IPS-18a (cell line): ENCODE measurements at regions not wholly inside any gene's neighbourhood (a gene's known extent, or its start where the extent isn't known, plus 50 kb on each side); places are given as distances from the start of the nearest gene placed in this dataset.

Source experiments
- H3K27ac ChIP-seq: one replicate; pipeline ENCODE4 v1.5.1; 2013; ENCODE audit warnings: low read length
- H3K27me3 ChIP-seq: one replicate; pipeline ENCODE4 v1.6.1; 2013; ENCODE audit warnings: mild to moderate bottlenecking, low read length; ENCODE audit not compliant: control insufficient read depth, insufficient read depth
- H3K36me3 ChIP-seq: one replicate; pipeline ENCODE4 v1.6.1; 2013; ENCODE audit warnings: low read depth, low read length; ENCODE audit not compliant: control insufficient read depth
- H3K4me1 ChIP-seq: one replicate; pipeline ENCODE4 v1.6.1; 2013; ENCODE audit warnings: low read depth, low read length; ENCODE audit not compliant: control insufficient read depth
- H3K4me3 ChIP-seq: one replicate; pipeline ENCODE4 v1.5.1; 2013; ENCODE audit warnings: low read length
- H3K9ac ChIP-seq: one replicate; pipeline ENCODE4 v1.6.1; 2013; ENCODE audit warnings: mild to moderate bottlenecking, low read length, moderate library complexity
- H3K9me3 ChIP-seq: one replicate; pipeline ENCODE4 v1.6.1; 2013; ENCODE audit warnings: low read depth, low read length; ENCODE audit not compliant: control insufficient read depth

DNA sequence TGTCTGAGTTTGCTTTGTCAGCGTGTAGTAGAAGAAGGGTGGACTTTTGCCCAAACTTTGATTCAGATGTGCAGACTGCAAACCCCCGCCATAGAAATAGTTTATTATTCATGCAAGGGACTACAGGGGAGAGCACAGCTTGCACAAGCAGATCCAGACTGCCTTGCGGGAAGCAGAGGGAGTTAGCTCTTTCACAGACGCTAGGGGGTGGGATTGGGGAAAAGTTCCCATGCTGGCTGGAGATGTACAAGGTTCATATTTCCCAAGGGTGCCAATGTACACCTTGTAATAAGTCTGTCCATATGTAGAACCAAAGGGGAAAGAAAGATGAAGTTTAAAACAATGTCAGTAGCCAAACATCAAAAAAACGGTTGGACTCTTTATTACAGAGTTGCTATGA lies 749.7 kb upstream of the COX7C start:
- Histone ChIP-seq H3K36me3 (no peaks in the 10 kb centered on the region), H3K9ac (no peak overlapping the region), H3K9me3 (no peaks in the 10 kb centered on the region), H3K27me3 (no peaks in the 10 kb centered on the region), H3K4me3 (no peak overlapping the region), H3K4me1 (no peaks in the 10 kb centered on the region), H3K27ac (no peak overlapping the region)

DNA sequence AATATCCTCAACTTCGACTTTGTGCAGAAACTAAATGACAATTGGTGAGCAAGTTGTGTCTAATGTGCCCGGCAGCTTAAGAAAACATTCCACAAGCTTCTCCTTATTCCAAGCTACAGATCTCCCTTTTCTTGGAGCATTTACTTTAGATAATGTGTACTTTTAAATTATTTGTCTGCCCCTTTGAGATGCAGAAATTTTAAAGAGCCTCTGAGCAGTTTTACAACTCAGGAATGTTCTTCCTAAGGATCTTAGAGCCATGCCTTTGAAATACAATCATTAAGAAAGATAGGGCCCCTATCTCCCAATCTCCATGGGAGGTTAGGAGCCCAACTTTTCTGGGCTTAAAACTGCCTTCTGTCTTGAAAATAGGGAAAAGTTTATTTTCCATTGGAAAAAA lies 723.7 kb upstream of the COX7C start:
- Histone ChIP-seq H3K4me3 (no peak overlapping the region), H3K27ac (no peak overlapping the region), H3K9me3 (no peaks in the 10 kb centered on the region), H3K9ac (no peak overlapping the region), H3K36me3 (no peaks in the 10 kb centered on the region), H3K4me1 (peaks cover 20% of the 10 kb centered on the region), H3K27me3 (peaks cover 16% of the 10 kb centered on the region)

GRCh38 chr5:85896514-85896913 lies 721.2 kb upstream of the COX7C start:
- H3K36me3 ChIP-seq = no peaks in the 10 kb centered on the region

GRCh38 chr5:85906460-85906859 lies 711.3 kb upstream of the COX7C start:
- H3K36me3 ChIP-seq = no peaks in the 10 kb centered on the region
- H3K4me3 ChIP-seq = no peak overlapping the region
- no peak overlapping the region for H3K9ac ChIP-seq
- H3K27me3 ChIP-seq = no peaks in the 10 kb centered on the region
- H3K4me1 ChIP-seq = peaks cover 4% of the 10 kb centered on the region
- H3K27ac ChIP-seq = no peak overlapping the region
- H3K9me3 ChIP-seq = no peaks in the 10 kb centered on the region

More at GRCh38 chr5:85896514-85896913, 721.2 kb upstream of the COX7C start:
- no peaks in the 10 kb centered on the region for H3K9me3 ChIP-seq
- no peak overlapping the region for H3K27ac ChIP-seq
- H3K4me3 ChIP-seq = no peak overlapping the region
- peaks cover 16% of the 10 kb centered on the region for H3K27me3 ChIP-seq
- H3K9ac ChIP-seq = no peak overlapping the region
- H3K4me1 ChIP-seq = peaks cover 20% of the 10 kb centered on the region

GRCh38 chr5:85910335-85910734 lies 707.4 kb upstream of the COX7C start:
- no peak overlapping the region for H3K9ac ChIP-seq
- H3K27me3 ChIP-seq = no peaks in the 10 kb centered on the region
- H3K4me1 ChIP-seq = peaks cover 4% of the 10 kb centered on the region
- no peak overlapping the region for H3K4me3 ChIP-seq
- H3K36me3 ChIP-seq = no peaks in the 10 kb centered on the region
- no peaks in the 10 kb centered on the region for H3K9me3 ChIP-seq
- H3K27ac ChIP-seq = no peak overlapping the region

GRCh38 chr5:85920984-85921383 lies 696.8 kb upstream of the COX7C start:
- Histone ChIP-seq H3K9ac (no peak overlapping the region), H3K36me3 (no peaks in the 10 kb centered on the region), H3K4me3 (no peak overlapping the region), H3K27ac (no peak overlapping the region), H3K9me3 (no peaks in the 10 kb centered on the region), H3K27me3 (no peaks in the 10 kb centered on the region), H3K4me1 (no peaks in the 10 kb centered on the region)

- H3K36me3 ChIP-seq = no peaks in the 10 kb centered on the region
- no peak overlapping the region for H3K9ac ChIP-seq
- H3K4me3 ChIP-seq = no peak overlapping the region
- no peak overlapping the region for H3K27ac ChIP-seq
- H3K9me3 ChIP-seq = no peaks in the 10 kb centered on the region
- H3K27me3 ChIP-seq = no peaks in the 10 kb centered on the region
- no peaks in the 10 kb centered on the region for H3K4me1 ChIP-seq
These were observed 696.2 kb upstream of the COX7C start for GRCh38 chr5:85921590-85921989.

DNA sequence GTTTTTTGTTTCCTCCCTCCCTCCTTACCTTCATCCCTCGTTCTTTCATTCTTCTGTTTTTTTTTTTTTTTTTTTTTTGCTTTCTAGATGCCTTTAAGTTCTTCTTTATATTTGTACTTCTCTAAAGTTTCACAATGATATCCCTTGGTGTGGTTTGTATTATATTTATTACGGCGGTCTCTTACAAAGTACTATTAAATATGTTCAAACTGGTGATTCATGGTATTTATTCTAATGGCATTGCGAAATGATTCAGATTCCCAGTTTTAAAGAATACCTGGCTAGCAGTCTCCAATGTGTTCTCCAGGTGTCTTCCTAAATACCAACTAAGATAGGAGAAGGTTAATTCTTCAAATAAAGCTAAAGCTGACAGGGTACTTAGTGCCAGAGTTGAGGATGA lies 690.1 kb upstream of the COX7C start:
- Histone ChIP-seq H3K27ac (no peak overlapping the region), H3K9me3 (no peaks in the 10 kb centered on the region), H3K4me1 (no peaks in the 10 kb centered on the region), H3K4me3 (no peak overlapping the region), H3K27me3 (no peaks in the 10 kb centered on the region), H3K9ac (no peak overlapping the region), H3K36me3 (no peaks in the 10 kb centered on the region)

DNA sequence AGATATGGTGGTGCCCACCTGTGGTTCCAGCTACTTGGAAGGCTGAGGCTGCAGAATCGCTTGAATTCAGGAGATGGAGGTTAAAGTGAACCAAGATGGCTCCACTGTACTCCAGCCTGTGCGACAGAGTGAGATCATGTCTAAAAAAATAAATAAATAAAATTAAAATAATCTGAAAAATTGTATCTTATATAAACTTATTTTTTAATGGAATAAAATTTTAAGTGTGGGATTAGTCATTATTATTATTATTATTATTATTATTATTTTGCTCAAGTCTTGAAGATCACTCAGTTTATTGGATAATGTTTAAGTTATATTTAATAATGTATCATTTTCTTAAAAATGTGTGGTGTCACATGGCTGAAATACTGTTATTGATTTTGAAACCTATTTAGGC lies 688.0 kb upstream of the COX7C start:
- H3K9me3 ChIP-seq = no peaks in the 10 kb centered on the region
- no peak overlapping the region for H3K9ac ChIP-seq
- H3K27me3 ChIP-seq = no peaks in the 10 kb centered on the region
- H3K4me1 ChIP-seq = no peaks in the 10 kb centered on the region
- no peaks in the 10 kb centered on the region for H3K36me3 ChIP-seq
- no peak overlapping the region for H3K4me3 ChIP-seq
- no peak overlapping the region for H3K27ac ChIP-seq

GRCh38 chr5:85931220-85931619 lies 686.5 kb upstream of the COX7C start:
- H3K27me3 ChIP-seq = no peaks in the 10 kb centered on the region
- H3K9me3 ChIP-seq = no peaks in the 10 kb centered on the region
- no peak overlapping the region for H3K27ac ChIP-seq
- H3K4me3 ChIP-seq = no peak overlapping the region
- H3K4me1 ChIP-seq = no peaks in the 10 kb centered on the region
- no peak overlapping the region for H3K9ac ChIP-seq
- no peaks in the 10 kb centered on the region for H3K36me3 ChIP-seq

DNA sequence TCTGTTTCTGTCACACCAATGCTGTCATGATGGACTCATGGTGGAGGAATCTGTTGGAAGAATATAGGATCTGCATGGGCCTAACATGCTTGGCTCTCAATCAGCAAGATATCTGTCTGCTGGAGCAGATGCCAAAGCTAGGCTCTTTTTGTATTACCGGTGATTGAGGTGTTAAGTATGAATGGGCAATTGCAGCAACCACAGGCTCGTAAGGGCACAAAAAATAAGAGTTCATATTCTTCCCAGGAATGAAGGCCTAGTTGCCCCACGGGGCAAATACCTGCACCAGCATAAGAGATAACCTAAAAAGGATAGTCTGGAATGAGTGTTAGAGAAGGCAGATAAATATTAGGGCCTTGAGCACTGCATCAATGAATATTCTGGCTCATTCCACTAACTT lies 679.5 kb upstream of the COX7C start:
- H3K9me3 ChIP-seq = no peaks in the 10 kb centered on the region
- H3K4me3 ChIP-seq = no peak overlapping the region
- H3K4me1 ChIP-seq = no peaks in the 10 kb centered on the region
- no peak overlapping the region for H3K9ac ChIP-seq
- H3K27me3 ChIP-seq = no peaks in the 10 kb centered on the region
- no peak overlapping the region for H3K27ac ChIP-seq
- H3K36me3 ChIP-seq = no peaks in the 10 kb centered on the region

DNA sequence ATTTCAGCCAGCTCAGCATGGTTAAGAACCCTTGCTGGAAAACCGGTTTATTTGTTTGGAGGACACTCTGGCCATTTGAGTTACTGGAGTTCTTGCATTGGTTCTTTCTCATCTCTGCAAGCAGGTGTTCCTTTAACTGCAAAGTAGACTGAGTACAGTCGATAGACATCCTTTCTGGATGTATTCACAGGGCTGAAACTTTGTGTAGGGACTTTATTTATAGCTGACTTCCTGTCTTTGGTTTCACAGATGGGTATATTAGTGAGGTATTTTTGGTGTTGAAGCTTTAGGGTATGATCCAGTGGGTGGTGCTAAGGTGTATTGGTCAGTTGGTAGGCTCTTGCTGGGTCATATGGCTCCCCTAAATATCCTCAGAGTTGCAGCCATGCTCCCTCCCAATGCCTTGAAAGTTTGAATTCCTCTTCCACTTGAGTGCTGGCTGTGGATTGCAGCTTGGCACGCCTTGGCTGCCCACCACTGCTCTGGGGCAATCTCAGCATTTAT lies 666.0 kb upstream of the COX7C start:
- Histone ChIP-seq H3K9ac (no peak overlapping the region), H3K4me1 (no peaks in the 10 kb centered on the region), H3K4me3 (no peak overlapping the region), H3K27ac (no peak overlapping the region), H3K36me3 (no peaks in the 10 kb centered on the region), H3K27me3 (no peaks in the 10 kb centered on the region), H3K9me3 (no peaks in the 10 kb centered on the region)
